Osteocyte (in vitro differentiated cells): ENCODE measurements at regions not wholly inside any gene's neighbourhood (a gene's known extent, or its start where the extent isn't known, plus 50 kb on each side); places are given as distances from the start of the nearest gene placed in this dataset.

ENCODE experiments used
- DNase-seq: peaks from one replicate; pipeline ENCODE4 v3.0.0; 2021; ENCODE audit warnings: mixed read lengths; ENCODE audit not compliant: unreplicated experiment; ENCODE audit errors: extremely low spot score
- H3K27ac Mint-ChIP-seq: one replicate; pipeline ENCODE4 v1.8.0; 2021; ENCODE audit warnings: mild to moderate bottlenecking, mixed read lengths; ENCODE audit not compliant: unreplicated experiment
- H3K27me3 Mint-ChIP-seq: one replicate; pipeline ENCODE4 v1.8.0; 2021; ENCODE audit warnings: mixed read lengths; ENCODE audit not compliant: unreplicated experiment
- H3K36me3 Mint-ChIP-seq: one replicate; pipeline ENCODE4 v1.8.0; 2021; ENCODE audit warnings: mixed read lengths; ENCODE audit not compliant: unreplicated experiment
- H3K4me1 Mint-ChIP-seq: one replicate; pipeline ENCODE4 v1.8.0; 2021; ENCODE audit warnings: mixed read lengths; ENCODE audit not compliant: unreplicated experiment
- H3K4me3 Mint-ChIP-seq: one replicate; pipeline ENCODE4 v1.8.0; 2021; ENCODE audit warnings: mild to moderate bottlenecking, moderate library complexity, mixed read lengths; ENCODE audit not compliant: unreplicated experiment
- H3K9me3 Mint-ChIP-seq: one replicate; pipeline ENCODE4 v1.8.0; 2021; ENCODE audit warnings: mixed read lengths; ENCODE audit not compliant: unreplicated experiment
- TF ChIP-seq, protein P1 (sequence below): fragments of 200-600 bp; sonication (generic); IDR thresholded peaks from 2 replicates; pipeline ENCODE4 v1.5.0; 2021; ENCODE audit warnings: antibody characterized with exemption, mild to moderate bottlenecking, moderate library complexity

DNA sequence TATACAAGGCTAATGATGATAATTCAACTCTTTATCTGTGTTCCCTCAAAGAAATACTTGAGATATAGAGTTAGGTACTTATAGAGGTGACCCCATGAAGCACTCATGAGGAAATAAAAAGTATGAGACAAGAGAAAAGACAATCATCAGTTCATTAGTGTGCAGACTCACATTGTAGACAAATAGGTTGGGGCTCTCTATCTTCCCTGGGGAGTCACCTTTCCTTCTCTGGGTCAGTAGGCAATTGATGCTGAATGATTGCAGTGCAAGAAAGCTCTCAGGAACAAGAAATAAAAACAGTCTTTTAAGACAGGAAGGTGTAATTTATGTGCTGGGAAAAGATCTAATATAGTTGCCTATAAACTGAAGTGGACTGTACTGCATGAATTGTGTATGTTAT is 1357.6 kb upstream of the EPHA6 start:
- Mint-ChIP-seq H3K27ac (no peak overlapping the region), H3K36me3 (no peaks in the 10 kb centered on the region)

GRCh38 chr3:95459706-95460105 is 1354.7 kb upstream of the EPHA6 start:
- Mint-ChIP-seq H3K27me3 (peaks cover 3% of the 10 kb centered on the region), H3K36me3 (no peaks in the 10 kb centered on the region), H3K4me3 (no peak overlapping the region), H3K27ac (no peak overlapping the region), H3K4me1 (no peaks in the 10 kb centered on the region), H3K9me3 (no peaks in the 10 kb centered on the region)
- no peak for DNase-seq
- TF ChIP-seq, protein P1, sequence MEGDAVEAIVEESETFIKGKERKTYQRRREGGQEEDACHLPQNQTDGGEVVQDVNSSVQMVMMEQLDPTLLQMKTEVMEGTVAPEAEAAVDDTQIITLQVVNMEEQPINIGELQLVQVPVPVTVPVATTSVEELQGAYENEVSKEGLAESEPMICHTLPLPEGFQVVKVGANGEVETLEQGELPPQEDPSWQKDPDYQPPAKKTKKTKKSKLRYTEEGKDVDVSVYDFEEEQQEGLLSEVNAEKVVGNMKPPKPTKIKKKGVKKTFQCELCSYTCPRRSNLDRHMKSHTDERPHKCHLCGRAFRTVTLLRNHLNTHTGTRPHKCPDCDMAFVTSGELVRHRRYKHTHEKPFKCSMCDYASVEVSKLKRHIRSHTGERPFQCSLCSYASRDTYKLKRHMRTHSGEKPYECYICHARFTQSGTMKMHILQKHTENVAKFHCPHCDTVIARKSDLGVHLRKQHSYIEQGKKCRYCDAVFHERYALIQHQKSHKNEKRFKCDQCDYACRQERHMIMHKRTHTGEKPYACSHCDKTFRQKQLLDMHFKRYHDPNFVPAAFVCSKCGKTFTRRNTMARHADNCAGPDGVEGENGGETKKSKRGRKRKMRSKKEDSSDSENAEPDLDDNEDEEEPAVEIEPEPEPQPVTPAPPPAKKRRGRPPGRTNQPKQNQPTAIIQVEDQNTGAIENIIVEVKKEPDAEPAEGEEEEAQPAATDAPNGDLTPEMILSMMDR, result no peak

More for the DNA sequence above, 1357.6 kb upstream of the EPHA6 start:
- Mint-ChIP-seq H3K9me3 (no peaks in the 10 kb centered on the region), H3K4me3 (no peak overlapping the region), H3K27me3 (peaks cover 3% of the 10 kb centered on the region), H3K4me1 (no peaks in the 10 kb centered on the region)
- no peak for DNase-seq
- TF ChIP-seq, protein P1, result no peak

GRCh38 chr3:95460274-95460673 is 1354.1 kb upstream of the EPHA6 start:
- TF ChIP-seq, protein P1, result no peak
- Mint-ChIP-seq H3K27me3 (peaks cover 3% of the 10 kb centered on the region), H3K4me3 (no peak overlapping the region), H3K4me1 (no peaks in the 10 kb centered on the region), H3K36me3 (no peaks in the 10 kb centered on the region), H3K9me3 (no peaks in the 10 kb centered on the region), H3K27ac (no peak overlapping the region)
- DNase-seq, result no peak

- H3K4me1 Mint-ChIP-seq, result no peaks in the 10 kb centered on the region
- no peaks in the 10 kb centered on the region for H3K36me3 Mint-ChIP-seq
- H3K4me3 Mint-ChIP-seq, result no peak overlapping the region
- H3K27me3 Mint-ChIP-seq, result peaks cover 3% of the 10 kb centered on the region
- H3K27ac Mint-ChIP-seq, result no peak overlapping the region
- DNase-seq, result no peak
- TF ChIP-seq, protein P1, result no peak
- H3K9me3 Mint-ChIP-seq, result no peaks in the 10 kb centered on the region
These were observed 1352.2 kb upstream of the EPHA6 start for GRCh38 chr3:95462161-95462560.

GRCh38 chr3:95464346-95464745 is 1350.0 kb upstream of the EPHA6 start:
- no peak for DNase-seq
- Mint-ChIP-seq H3K4me3 (no peak overlapping the region), H3K9me3 (no peaks in the 10 kb centered on the region)

More at GRCh38 chr3:95464346-95464745, 1350.0 kb upstream of the EPHA6 start:
- Mint-ChIP-seq H3K4me1 (no peaks in the 10 kb centered on the region), H3K36me3 (no peaks in the 10 kb centered on the region), H3K27ac (no peak overlapping the region), H3K27me3 (peaks cover 8% of the 10 kb centered on the region)
- TF ChIP-seq, protein P1, result no peak
